A673 (cell line): ENCODE measurements at regions not wholly inside any gene's neighbourhood (a gene's known extent, or its start where the extent isn't known, plus 50 kb on each side); places are given as distances from the start of the nearest gene placed in this dataset.
"Not testable (repeated sequence)": the region's sequence is repeated elsewhere in the genome, so short reads cannot be mapped to it uniquely, and the experiment has no call there.

ENCODE experiments used
- EZH2 ChIP-seq: fragments of 200-600 bp; sonication (generic); IDR thresholded peaks from 2 replicates; pipeline ENCODE4 v1.6.1; 2017; ENCODE audit warnings: borderline replicate concordance, low read depth, mild to moderate bottlenecking, mixed read lengths, antibody characterized with exemption, low read length; ENCODE audit not compliant: poor library complexity, severe bottlenecking
- TF ChIP-seq, protein P1 (sequence below): fragments of 300-800, 200-600 bp; sonication (generic); conservative IDR thresholded peaks from 2 replicates; pipeline ENCODE4 v1.5.1; 2017; ENCODE audit warnings: low read depth, mild to moderate bottlenecking, antibody characterized with exemption, low read length, moderate library complexity, mixed read lengths

DNA sequence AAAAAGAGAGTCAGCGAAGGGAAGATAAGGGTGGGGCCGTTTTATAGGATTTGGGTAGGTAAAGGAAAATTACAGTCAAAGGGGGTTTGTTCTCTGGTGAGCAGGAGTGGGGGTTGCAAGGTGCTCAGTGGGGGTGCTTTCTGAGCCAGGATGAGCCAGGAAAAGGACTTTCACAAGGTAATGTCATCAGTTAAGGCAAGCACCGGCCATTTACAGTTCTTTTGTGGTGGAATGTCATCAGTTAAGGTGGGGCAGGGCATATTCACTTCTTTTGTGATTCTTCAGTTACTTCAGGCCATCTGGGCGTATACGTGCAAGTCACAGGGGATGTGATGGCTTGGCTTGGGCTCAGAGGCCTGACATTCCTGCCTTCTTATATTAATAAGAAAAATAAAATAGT is 118.6 kb downstream of the TLR5 start:
- not testable (repeated sequence) for TF ChIP-seq EZH2
- TF ChIP-seq, protein P1, sequence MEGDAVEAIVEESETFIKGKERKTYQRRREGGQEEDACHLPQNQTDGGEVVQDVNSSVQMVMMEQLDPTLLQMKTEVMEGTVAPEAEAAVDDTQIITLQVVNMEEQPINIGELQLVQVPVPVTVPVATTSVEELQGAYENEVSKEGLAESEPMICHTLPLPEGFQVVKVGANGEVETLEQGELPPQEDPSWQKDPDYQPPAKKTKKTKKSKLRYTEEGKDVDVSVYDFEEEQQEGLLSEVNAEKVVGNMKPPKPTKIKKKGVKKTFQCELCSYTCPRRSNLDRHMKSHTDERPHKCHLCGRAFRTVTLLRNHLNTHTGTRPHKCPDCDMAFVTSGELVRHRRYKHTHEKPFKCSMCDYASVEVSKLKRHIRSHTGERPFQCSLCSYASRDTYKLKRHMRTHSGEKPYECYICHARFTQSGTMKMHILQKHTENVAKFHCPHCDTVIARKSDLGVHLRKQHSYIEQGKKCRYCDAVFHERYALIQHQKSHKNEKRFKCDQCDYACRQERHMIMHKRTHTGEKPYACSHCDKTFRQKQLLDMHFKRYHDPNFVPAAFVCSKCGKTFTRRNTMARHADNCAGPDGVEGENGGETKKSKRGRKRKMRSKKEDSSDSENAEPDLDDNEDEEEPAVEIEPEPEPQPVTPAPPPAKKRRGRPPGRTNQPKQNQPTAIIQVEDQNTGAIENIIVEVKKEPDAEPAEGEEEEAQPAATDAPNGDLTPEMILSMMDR: not testable (repeated sequence)
